Astrocyte (in vitro differentiated cells and primary cell): ENCODE measurements at regions not wholly inside any gene's neighbourhood (a gene's known extent, or its start where the extent isn't known, plus 50 kb on each side); places are given as distances from the start of the nearest gene placed in this dataset.
"Not testable (repeated sequence)": the region's sequence is repeated elsewhere in the genome, so short reads cannot be mapped to it uniquely, and the experiment has no call there.

Source experiments
- DNase-seq: peaks from one replicate; pipeline ENCODE4 v3.0.0-alpha.2; 2010; ENCODE audit warnings: low read depth
- FAIRE-seq: peaks from 2 replicates; lab custom pipeline; 2011; peaks lifted over from hg19 to GRCh38; lab: Jason Lieb, UNC
- H2AFZ ChIP-seq: 2 replicates; pipeline ENCODE4 v1.6.0; 2012; ENCODE audit warnings: low read depth, low read length, inconsistent platforms
- H3K27ac ChIP-seq: 2 replicates; pipeline ENCODE4 v1.5.1; 2011; ENCODE audit warnings: low read depth, low read length, inconsistent platforms
- H3K27me3 ChIP-seq: 2 replicates; pipeline ENCODE4 v1.6.0; 2011; ENCODE audit warnings: low read length, inconsistent platforms; ENCODE audit not compliant: insufficient read depth
- H3K36me3 ChIP-seq: 2 replicates; pipeline ENCODE4 v1.5.1; 2011; ENCODE audit warnings: low read length, inconsistent platforms; ENCODE audit not compliant: insufficient read depth
- H3K4me1 ChIP-seq: 2 replicates; pipeline ENCODE4 v1.5.1; 2011; ENCODE audit warnings: low read length, inconsistent platforms; ENCODE audit not compliant: insufficient read depth
- H3K4me2 ChIP-seq: 2 replicates; pipeline ENCODE4 v1.6.0; 2012; ENCODE audit warnings: low read length, inconsistent platforms
- H3K4me3 ChIP-seq: 2 replicates; pipeline ENCODE4 v1.5.1; 2011; ENCODE audit warnings: low read depth, mild to moderate bottlenecking, low read length, inconsistent platforms; ENCODE audit not compliant: insufficient read depth
- H3K79me2 ChIP-seq: 2 replicates; pipeline ENCODE4 v1.6.0; 2012; ENCODE audit warnings: mild to moderate bottlenecking, low read length, inconsistent platforms; ENCODE audit not compliant: insufficient read depth
- H3K9ac ChIP-seq: 2 replicates; pipeline ENCODE4 v1.6.0; 2012; ENCODE audit warnings: mild to moderate bottlenecking, low read length, inconsistent platforms
- H3K9me3 ChIP-seq: 2 replicates; pipeline ENCODE4 v1.5.1; 2012; ENCODE audit warnings: low read depth, mild to moderate bottlenecking, low read length, inconsistent platforms; ENCODE audit not compliant: insufficient read depth
- H4K20me1 ChIP-seq: 2 replicates; pipeline ENCODE4 v1.6.0; 2012; ENCODE audit warnings: low read length, inconsistent platforms; ENCODE audit not compliant: insufficient read depth
- H3K27ac Mint-ChIP-seq: one replicate; pipeline ENCODE4 v1.8.0; 2021; ENCODE audit warnings: mild to moderate bottlenecking, mixed read lengths; ENCODE audit not compliant: unreplicated experiment
- H3K27me3 Mint-ChIP-seq: one replicate; pipeline ENCODE4 v1.8.0; 2021; ENCODE audit warnings: low read depth, mixed read lengths; ENCODE audit not compliant: unreplicated experiment
- H3K36me3 Mint-ChIP-seq: one replicate; pipeline ENCODE4 v1.8.0; 2021; ENCODE audit warnings: low read depth, mixed read lengths; ENCODE audit not compliant: unreplicated experiment
- H3K4me1 Mint-ChIP-seq: one replicate; pipeline ENCODE4 v1.8.0; 2021; ENCODE audit warnings: low read depth, mixed read lengths; ENCODE audit not compliant: unreplicated experiment
- H3K4me3 Mint-ChIP-seq: one replicate; pipeline ENCODE4 v1.8.0; 2021; ENCODE audit warnings: mild to moderate bottlenecking, moderate library complexity, mixed read lengths; ENCODE audit not compliant: unreplicated experiment
- H3K9me3 Mint-ChIP-seq: one replicate; pipeline ENCODE4 v1.8.0; 2021; ENCODE audit warnings: mild to moderate bottlenecking, mixed read lengths; ENCODE audit not compliant: unreplicated experiment
- CTCF ChIP-seq: IDR thresholded peaks from 2 replicates; pipeline ENCODE4 v1.5.1; 2011; ENCODE audit warnings: low read depth, mild to moderate bottlenecking, inconsistent platforms, low read length, moderate library complexity; ENCODE audit not compliant: insufficient read depth
- EZH2 ChIP-seq: IDR thresholded peaks from 2 replicates; pipeline ENCODE4 v1.6.1; 2012; ENCODE audit warnings: mild to moderate bottlenecking, low read length, inconsistent platforms; ENCODE audit not compliant: insufficient read depth

- FAIRE-seq (no peak), DNase-seq (no peak)
- peaks cover 49% of the 10 kb centered on the region for H3K27me3 Mint-ChIP-seq
- no peak overlapping the region for H3K9ac ChIP-seq
- H3K36me3 Mint-ChIP-seq, result no peaks in the 10 kb centered on the region
- H4K20me1 ChIP-seq, result no peaks in the 10 kb centered on the region
- peaks cover 2% of the 10 kb centered on the region for H3K9me3 Mint-ChIP-seq
- H3K27ac Mint-ChIP-seq, result no peak overlapping the region
- no peak overlapping the region for H3K4me2 ChIP-seq
- no peak overlapping the region for H3K4me3 Mint-ChIP-seq
- H3K27ac ChIP-seq, result no peak overlapping the region
- no peaks in the 10 kb centered on the region for H3K79me2 ChIP-seq
- H3K36me3 ChIP-seq, result no peaks in the 10 kb centered on the region
- no peak overlapping the region for H2AFZ ChIP-seq
- no peaks in the 10 kb centered on the region for H3K27me3 ChIP-seq
- no peaks in the 10 kb centered on the region for H3K4me1 Mint-ChIP-seq
- H3K4me3 ChIP-seq, result no peak overlapping the region
- no peak for TF ChIP-seq CTCF
- no peak for TF ChIP-seq EZH2
- H3K9me3 ChIP-seq, result peaks cover 9% of the 10 kb centered on the region
- H3K4me1 ChIP-seq, result no peaks in the 10 kb centered on the region
Measured at GRCh38 chr1:5681654-5682053, 310.6 kb downstream of the NPHP4 start.

GRCh38 chr1:5680600-5680999 lies 311.6 kb downstream of the NPHP4 start:
- FAIRE-seq (no peak), DNase-seq (no peak)
- Histone ChIP-seq H3K4me2 (no peak overlapping the region), H2AFZ (no peak overlapping the region), H3K27me3 (no peaks in the 10 kb centered on the region), H3K4me3 (no peak overlapping the region), H3K9ac (no peak overlapping the region), H4K20me1 (no peaks in the 10 kb centered on the region), H3K4me1 (no peaks in the 10 kb centered on the region), H3K27ac (no peak overlapping the region), H3K9me3 (peaks cover 9% of the 10 kb centered on the region), H3K36me3 (no peaks in the 10 kb centered on the region), H3K79me2 (no peaks in the 10 kb centered on the region)
- H3K9me3 Mint-ChIP-seq, result peaks cover 5% of the 10 kb centered on the region
- no peak overlapping the region for H3K4me3 Mint-ChIP-seq
- H3K27me3 Mint-ChIP-seq, result peaks cover 43% of the 10 kb centered on the region
- H3K27ac Mint-ChIP-seq, result no peak overlapping the region
- no peaks in the 10 kb centered on the region for H3K4me1 Mint-ChIP-seq
- TF ChIP-seq EZH2 (no peak), CTCF (no peak)
- H3K36me3 Mint-ChIP-seq, result no peaks in the 10 kb centered on the region

DNA sequence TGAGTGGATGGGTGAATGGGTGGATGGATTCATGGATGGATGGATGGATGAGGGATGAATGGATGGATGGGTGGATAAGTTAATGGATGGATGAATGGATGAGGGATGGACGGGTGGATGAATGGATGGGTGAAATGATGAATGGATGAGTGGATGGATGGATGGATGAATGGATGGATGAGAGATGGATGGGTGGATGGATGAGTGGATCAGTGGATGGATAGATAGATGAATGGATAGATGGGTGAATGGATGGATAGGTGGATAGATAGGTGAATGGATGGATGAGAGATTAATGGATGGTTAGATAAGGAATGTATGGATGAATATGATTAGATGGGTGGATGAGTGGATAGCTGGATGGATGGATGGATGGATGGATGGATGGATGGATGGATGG lies 313.5 kb downstream of the NPHP4 start:
- no peaks in the 10 kb centered on the region for H4K20me1 ChIP-seq
- no peaks in the 10 kb centered on the region for H3K4me1 Mint-ChIP-seq
- FAIRE-seq, result no peak
- H3K9ac ChIP-seq, result no peak overlapping the region
- H3K4me3 Mint-ChIP-seq, result no peak overlapping the region
- H3K27ac Mint-ChIP-seq, result no peak overlapping the region
- no peaks in the 10 kb centered on the region for H3K36me3 Mint-ChIP-seq
- H3K27me3 Mint-ChIP-seq, result peaks cover 28% of the 10 kb centered on the region
- H3K4me2 ChIP-seq, result no peak overlapping the region
- no peaks in the 10 kb centered on the region for H3K27me3 ChIP-seq
- peaks cover 9% of the 10 kb centered on the region for H3K9me3 ChIP-seq
- H3K4me3 ChIP-seq, result no peak overlapping the region
- peaks cover 8% of the 10 kb centered on the region for H3K9me3 Mint-ChIP-seq
- H3K27ac ChIP-seq, result no peak overlapping the region
- no peaks in the 10 kb centered on the region for H3K36me3 ChIP-seq
- H3K4me1 ChIP-seq, result no peaks in the 10 kb centered on the region
- TF ChIP-seq EZH2 (no peak), CTCF (no peak)
- DNase-seq, result no peak
- no peak overlapping the region for H2AFZ ChIP-seq
- no peaks in the 10 kb centered on the region for H3K79me2 ChIP-seq

GRCh38 chr1:5672355-5672754 lies 319.9 kb downstream of the NPHP4 start:
- not testable (repeated sequence) for DNase-seq, H3K9me3 ChIP-seq, H3K36me3 ChIP-seq, H3K79me2 ChIP-seq, FAIRE-seq, H2AFZ ChIP-seq, H3K27ac Mint-ChIP-seq, H3K9ac ChIP-seq, H3K36me3 Mint-ChIP-seq, H3K27me3 ChIP-seq, H3K4me1 ChIP-seq, H3K4me2 ChIP-seq, H3K27ac ChIP-seq, H3K4me3 ChIP-seq, H3K27me3 Mint-ChIP-seq, H3K4me3 Mint-ChIP-seq, H4K20me1 ChIP-seq, H3K4me1 Mint-ChIP-seq
- peaks cover 16% of the 10 kb centered on the region for H3K9me3 Mint-ChIP-seq
